ENCODE measurements at regions not wholly inside any gene's neighbourhood (a gene's known extent, or its start where the extent isn't known, plus 50 kb on each side); places are given as distances from the start of the nearest gene placed in this dataset.

GRCh38 chr9:113648586-113648985, 185.1 kb downstream of the RGS3 start:
- no peak for TF ChIP-seq CTCF (optimal IDR thresholded peaks at IDR 0.05 in 1 of 3, IDR thresholded peaks at IDR 0.05 in 1 of 3, conservative IDR thresholded peaks at IDR 0.05 in 1 of 3; ENCODE audit: extremely low read depth in 1 of 3, insufficient read depth in 2 of 3, low read length in 3 of 3)
- no peak overlapping the region for H2AFZ ChIP-seq (ENCODE audit: control insufficient read depth, low read length)
- H3K79me2 ChIP-seq (ENCODE audit: control insufficient read depth, insufficient read depth, low read length), result no peaks in the 10 kb centered on the region
- dilution Hi-C loops (cut with MboI; ENCODE audit: extremely low pct_ligation_motif_present, low sequenced_read_pairs), result no loop called here
- H3K36me3 ChIP-seq (ENCODE audit: control insufficient read depth in 2 of 2, extremely low read depth in 1 of 2, insufficient read depth in 2 of 2, low read length in 2 of 2), result no peaks in the 10 kb centered on the region
- no peak overlapping the region for H3K9ac ChIP-seq (ENCODE audit: control insufficient read depth, extremely low read depth, insufficient read depth, low read length)
- DNase-seq (ENCODE audit: low read depth, low spot score), result no peak
- no peak overlapping the region for H3K4me2 ChIP-seq (ENCODE audit: control insufficient read depth, extremely low read depth, insufficient read depth, low read depth, low read length)
- no peaks in the 10 kb centered on the region for H4K20me1 ChIP-seq (ENCODE audit: control insufficient read depth, extremely low read depth, insufficient read depth, low read length)
- no peaks in the 10 kb centered on the region for H3K27me3 ChIP-seq (ENCODE audit: control insufficient read depth, extremely low read depth, insufficient read depth, low read length)
- no peak overlapping the region for H3K4me3 ChIP-seq (ENCODE audit: control insufficient read depth in 2 of 3, extremely low read depth in 1 of 3, insufficient read depth in 2 of 3, low read depth in 1 of 3, low read length in 3 of 3)
- no peak overlapping the region for H3K27ac ChIP-seq (ENCODE audit: control insufficient read depth, insufficient read depth, low read length)
- H3K9me3 ChIP-seq (ENCODE audit: control insufficient read depth, low read depth, low read length), result no peaks in the 10 kb centered on the region
- no peak for FAIRE-seq
- peaks cover 3% of the 10 kb centered on the region for H3K9me1 ChIP-seq (ENCODE audit: control insufficient read depth, extremely low read depth, insufficient read depth, low read length)
- no peaks in the 10 kb centered on the region for H3K4me1 ChIP-seq (ENCODE audit: control insufficient read depth, extremely low read depth, insufficient read depth, low read length)

GRCh38 chr9:113649054-113649453, 185.5 kb downstream of the RGS3 start:
- peaks cover 3% of the 10 kb centered on the region for H3K9me1 ChIP-seq (ENCODE audit: control insufficient read depth, extremely low read depth, insufficient read depth, low read length)
- DNase-seq (ENCODE audit: low read depth, low spot score), result no peak
- TF ChIP-seq EZH2 (IDR thresholded peaks at IDR 0.05; ENCODE audit: low read length), result no peak
- TF ChIP-seq CTCF (optimal IDR thresholded peaks at IDR 0.05 in 1 of 3, IDR thresholded peaks at IDR 0.05 in 1 of 3, conservative IDR thresholded peaks at IDR 0.05 in 1 of 3; ENCODE audit: extremely low read depth in 1 of 3, insufficient read depth in 2 of 3, low read length in 3 of 3), result no peak
- H3K27ac ChIP-seq (ENCODE audit: control insufficient read depth, insufficient read depth, low read length), result no peak overlapping the region
- H3K9ac ChIP-seq (ENCODE audit: control insufficient read depth, extremely low read depth, insufficient read depth, low read length), result no peak overlapping the region
- no peak for FAIRE-seq
- no peaks in the 10 kb centered on the region for H3K9me3 ChIP-seq (ENCODE audit: control insufficient read depth, low read depth, low read length)
- no peaks in the 10 kb centered on the region for H3K79me2 ChIP-seq (ENCODE audit: control insufficient read depth, insufficient read depth, low read length)
- no peak overlapping the region for H3K4me3 ChIP-seq (ENCODE audit: control insufficient read depth in 2 of 3, extremely low read depth in 1 of 3, insufficient read depth in 2 of 3, low read depth in 1 of 3, low read length in 3 of 3)
- H3K4me2 ChIP-seq (ENCODE audit: control insufficient read depth, extremely low read depth, insufficient read depth, low read depth, low read length), result no peak overlapping the region
- H3K36me3 ChIP-seq (ENCODE audit: control insufficient read depth in 2 of 2, extremely low read depth in 1 of 2, insufficient read depth in 2 of 2, low read length in 2 of 2), result no peaks in the 10 kb centered on the region
- H2AFZ ChIP-seq (ENCODE audit: control insufficient read depth, low read length), result no peak overlapping the region
- H3K27me3 ChIP-seq (ENCODE audit: control insufficient read depth, extremely low read depth, insufficient read depth, low read length), result no peaks in the 10 kb centered on the region
- H4K20me1 ChIP-seq (ENCODE audit: control insufficient read depth, extremely low read depth, insufficient read depth, low read length), result no peaks in the 10 kb centered on the region
- dilution Hi-C loops (cut with MboI; ENCODE audit: extremely low pct_ligation_motif_present, low sequenced_read_pairs), result no loop called here
- H3K4me1 ChIP-seq (ENCODE audit: control insufficient read depth, extremely low read depth, insufficient read depth, low read length), result no peaks in the 10 kb centered on the region

All from keratinocyte (primary cell).